SK-N-SH (cell line): ENCODE measurements at regions not wholly inside any gene's neighbourhood (a gene's known extent, or its start where the extent isn't known, plus 50 kb on each side); places are given as distances from the start of the nearest gene placed in this dataset.

Experiments
- CTCF ChIA-PET: fragments of 300-600, 350-600 bp; formaldehyde crosslinking; extraction: SDS; loops from one replicate; lab custom pipeline; 2021; lab: Yijun Ruan, JAX
- POLR2A ChIA-PET: fragments of 350-600 bp; sonication (Branson Sonifier 250); formaldehyde crosslinking; extraction: SDS; loops from one replicate; lab custom pipeline; 2020; ENCODE audit warnings: antibody characterized with exemption, inconsistent platforms; lab: Yijun Ruan, JAX
- DNase-seq: peaks from one replicate; pipeline ENCODE4 v3.0.0; 2012
- H2AFZ ChIP-seq: fragments of 200-600 bp; sonication (generic); 2 replicates; pipeline ENCODE4 v1.8.1; 2016; ENCODE audit warnings: antibody characterized with exemption, mild to moderate bottlenecking, low read depth
- H3F3A ChIP-seq: fragments of 200-600 bp; sonication (generic); replicated peaks from 2 replicates; pipeline ENCODE3; 2016; ENCODE audit warnings: antibody characterized with exemption, mild to moderate bottlenecking; ENCODE audit not compliant: insufficient read depth
- H3K27ac ChIP-seq, 2 experiments: fragments of 200-500 bp in 1 of 2; fragments of 200-600 bp in 1 of 2; sonication (Bioruptor generic) in 1 of 2; sonication (generic), shearing (Covaris generic) in 1 of 2; 2 replicates each; pipeline versions ENCODE4 v1.5.1 to v1.6.1; 2014 to 2016; ENCODE audit warnings: low read depth in 2 of 2, inconsistent platforms in 1 of 2, low read length in 1 of 2, mild to moderate bottlenecking in 1 of 2, mixed read lengths in 1 of 2
- H3K27me3 ChIP-seq: fragments of 200-600 bp; sonication (generic), shearing (Covaris generic); 2 replicates; pipeline ENCODE4 v1.6.1; 2016; ENCODE audit warnings: mixed run types; ENCODE audit not compliant: insufficient read depth
- H3K36me3 ChIP-seq, 2 experiments: fragments of 200-500 bp in 1 of 2; fragments of 200-600 bp in 1 of 2; sonication (Bioruptor generic) in 1 of 2; sonication (generic) in 1 of 2; replicated peaks in 1 of 2; 2 replicates each; pipeline versions ENCODE3 to v1.5.1; 2014 to 2016; ENCODE audit warnings: low read length in 1 of 2, mild to moderate bottlenecking in 1 of 2; ENCODE audit not compliant: insufficient read depth in 2 of 2, control insufficient read depth in 1 of 2
- H3K4me1 ChIP-seq, 2 experiments: fragments of 200-500 bp in 1 of 2; fragments of 200-600 bp in 1 of 2; sonication (Bioruptor generic) in 1 of 2; sonication (generic), shearing (Covaris generic) in 1 of 2; 2 replicates each; pipeline versions ENCODE4 v1.5.1 to v1.6.1; 2014 to 2016; ENCODE audit warnings: low read depth in 1 of 2, low read length in 1 of 2, mixed run types in 1 of 2; ENCODE audit not compliant: insufficient read depth in 2 of 2, control insufficient read depth in 1 of 2
- H3K4me2 ChIP-seq: fragments of 200-600 bp; sonication (generic), shearing (Covaris generic); 2 replicates; pipeline ENCODE4 v1.6.1; 2017; ENCODE audit warnings: mixed run types
- H3K4me3 ChIP-seq, 2 experiments: fragments of 200-500 bp in 1 of 2; fragments of 200-600 bp in 1 of 2; sonication (Bioruptor generic) in 1 of 2; sonication (generic), shearing (Covaris generic) in 1 of 2; 2 replicates each; pipeline versions ENCODE4 v1.5.1 to v1.8.1; 2014 to 2016; ENCODE audit warnings: low read depth in 2 of 2, inconsistent platforms in 1 of 2, low read length in 1 of 2, mild to moderate bottlenecking in 1 of 2, mixed read lengths in 1 of 2, moderate library complexity in 1 of 2
- H3K79me2 ChIP-seq: fragments of 200-600 bp; sonication (generic); 2 replicates; pipeline ENCODE4 v1.8.1; 2017; ENCODE audit warnings: mild to moderate bottlenecking; ENCODE audit not compliant: insufficient read depth
- H3K9ac ChIP-seq: fragments of 200-600 bp; sonication (generic); 2 replicates; pipeline ENCODE4 v1.6.1; 2017; ENCODE audit warnings: mixed run types
- H3K9me2 ChIP-seq: fragments of 200-600 bp; sonication (generic); 2 replicates; pipeline ENCODE4 v1.6.1; 2017; ENCODE audit warnings: mixed run types
- H3K9me3 ChIP-seq: fragments of 200-600 bp; sonication (generic); 2 replicates; pipeline ENCODE4 v1.6.1; 2017; ENCODE audit warnings: mixed run types, mild to moderate bottlenecking, moderate library complexity
- H4K20me1 ChIP-seq: fragments of 200-600 bp; sonication (generic); 2 replicates; pipeline ENCODE4 v1.6.1; 2017; ENCODE audit warnings: mild to moderate bottlenecking, mixed run types; ENCODE audit not compliant: insufficient read depth
- CHD2 ChIP-seq: fragments of 150-350 bp; IDR thresholded peaks from 2 replicates; pipeline ENCODE4 v1.6.1; 2018; ENCODE audit warnings: low read length; ENCODE audit not compliant: partially characterized antibody
- ELF1 ChIP-seq: IDR thresholded peaks from 2 replicates; pipeline ENCODE4 v1.4.0; 2012
- EP300 ChIP-seq, 2 experiments: IDR thresholded peaks; 2 replicates each; pipeline versions ENCODE4 v1.4.0 to v1.6.1; 2012; ENCODE audit warnings: borderline replicate concordance in 1 of 2, low read depth in 1 of 2, low read length in 1 of 2
- EZH2phosphoT487 ChIP-seq: fragments of 200-600 bp; sonication (generic); IDR thresholded peaks from 2 replicates; pipeline ENCODE4 v1.6.1; 2017; ENCODE audit warnings: low read depth, mixed run types, mild to moderate bottlenecking, antibody characterized with exemption, moderate library complexity, borderline replicate concordance
- FOXJ3 ChIP-seq: sonication (generic); formaldehyde crosslinking; IDR thresholded peaks from 2 replicates; pipeline ENCODE4 v1.5.1; 2020; ENCODE audit warnings: mild to moderate bottlenecking, missing genetic modification reagents
- FOXM1 ChIP-seq: IDR thresholded peaks from 2 replicates; pipeline ENCODE4 v1.4.0; 2012; ENCODE audit warnings: low read depth, mild to moderate bottlenecking
- GABPA ChIP-seq: IDR thresholded peaks from 2 replicates; pipeline ENCODE4 v1.4.0; 2012; ENCODE audit warnings: low read depth, mild to moderate bottlenecking
- JUND ChIP-seq: IDR thresholded peaks from 2 replicates; pipeline ENCODE4 v1.4.0; 2012
- MXI1 ChIP-seq: IDR thresholded peaks from 2 replicates; pipeline ENCODE4 v1.6.1; 2012; ENCODE audit warnings: mild to moderate bottlenecking, low read depth, low read length, improper control_type of control experiment
- NFIC ChIP-seq: IDR thresholded peaks from 2 replicates; pipeline ENCODE4 v1.4.0; 2012; ENCODE audit warnings: borderline replicate concordance
- POLR2AphosphoS5 ChIP-seq: IDR thresholded peaks from 2 replicates; pipeline ENCODE4 v1.6.1; 2012; ENCODE audit warnings: low read depth, low read length
- RAD21 ChIP-seq: IDR thresholded peaks from 2 replicates; pipeline ENCODE4 v1.6.1; 2012; ENCODE audit warnings: mild to moderate bottlenecking, low read length
- RCOR1 ChIP-seq: fragments of 150-350 bp; IDR thresholded peaks from 2 replicates; pipeline ENCODE4 v1.6.1; 2017; ENCODE audit warnings: antibody characterized with exemption, low read length
- REST ChIP-seq: IDR thresholded peaks from 2 replicates; pipeline ENCODE4 v1.6.1; 2012; ENCODE audit warnings: mild to moderate bottlenecking, low read depth, low read length, moderate library complexity
- RFX5 ChIP-seq: IDR thresholded peaks from 2 replicates; pipeline ENCODE4 v1.6.1; 2012; ENCODE audit warnings: mild to moderate bottlenecking, improper control_type of control experiment, low read length
- TEAD4 ChIP-seq: IDR thresholded peaks from 2 replicates; pipeline ENCODE4 v1.4.0; 2012; ENCODE audit warnings: mild to moderate bottlenecking, borderline replicate concordance; ENCODE audit not compliant: insufficient read depth
- ZBTB33 ChIP-seq: IDR thresholded peaks from 2 replicates; pipeline ENCODE4 v1.4.0; 2012; ENCODE audit warnings: low read depth, borderline replicate concordance
- WGBS: methylation state at CpG from one replicate; pipeline ENCODE4 v1.1.6; 2017; ENCODE audit warnings: low lambda C conversion rate; 5-methylcytosine and 5-hydroxymethylcytosine counted together
- TF ChIP-seq, protein P1 (sequence below): IDR thresholded peaks from 2 replicates; pipeline ENCODE4 v1.4.0; 2012; ENCODE audit warnings: low read depth
- TF ChIP-seq, protein P2 (sequence below): IDR thresholded peaks from 2 replicates; pipeline ENCODE4 v1.4.0; 2012; ENCODE audit warnings: low read depth, borderline replicate concordance

DNA sequence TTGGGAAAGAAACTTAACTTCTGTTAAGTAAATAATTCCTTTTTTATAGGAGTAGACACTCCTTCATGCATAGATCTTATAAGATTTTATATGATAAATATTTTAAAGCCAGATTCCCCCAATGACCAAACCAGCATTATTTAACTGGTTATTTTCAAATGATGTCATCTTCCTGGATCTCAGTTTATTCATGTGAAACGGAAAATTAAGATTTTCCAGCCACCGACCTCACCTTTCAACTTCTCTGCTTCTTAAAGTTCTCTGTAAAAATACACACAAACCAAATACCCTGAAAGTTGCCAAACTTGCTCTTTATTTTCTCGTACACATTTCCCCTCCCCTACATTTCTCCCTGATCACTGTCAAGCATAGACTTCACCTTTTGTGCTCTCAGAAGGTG is 364.2 kb downstream of the GALC start:
- Histone ChIP-seq H3K4me3 (no peak overlapping the region), H3K79me2 (no peaks in the 10 kb centered on the region), H3K27me3 (no peaks in the 10 kb centered on the region), H4K20me1 (no peaks in the 10 kb centered on the region), H3K9ac (no peak overlapping the region), H3K9me2 (no peaks in the 10 kb centered on the region), H2AFZ (no peak overlapping the region), H3K4me2 (no peak overlapping the region), H3F3A (no peaks in the 10 kb centered on the region), H3K27ac (no peak overlapping the region), H3K4me1 (no peaks in the 10 kb centered on the region), H3K36me3 (no peaks in the 10 kb centered on the region), H3K9me3 (no peaks in the 10 kb centered on the region)
- no peak for DNase-seq
- TF ChIP-seq MXI1 = no peak
- TF ChIP-seq, protein P1, sequence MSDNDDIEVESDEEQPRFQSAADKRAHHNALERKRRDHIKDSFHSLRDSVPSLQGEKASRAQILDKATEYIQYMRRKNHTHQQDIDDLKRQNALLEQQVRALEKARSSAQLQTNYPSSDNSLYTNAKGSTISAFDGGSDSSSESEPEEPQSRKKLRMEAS = no peak
- no peak for TF ChIP-seq CHD2
- TF ChIP-seq RFX5 = no peak
- no peak for TF ChIP-seq ELF1
- TF ChIP-seq REST = no peak
- no peak for TF ChIP-seq NFIC
- 5% methylated on average over 3 of the region's 3 CpGs for whole genome bisulfite sequencing
- ChIA-PET CTCF (interaction anchor here (0.8 to 1.6 kb wide), 2 partner anchors 12 to 13 kb away, joined by 3 to 7 read pairs; no protein-coding TSS in a partner anchor), POLR2A (no interaction called here)

DNA sequence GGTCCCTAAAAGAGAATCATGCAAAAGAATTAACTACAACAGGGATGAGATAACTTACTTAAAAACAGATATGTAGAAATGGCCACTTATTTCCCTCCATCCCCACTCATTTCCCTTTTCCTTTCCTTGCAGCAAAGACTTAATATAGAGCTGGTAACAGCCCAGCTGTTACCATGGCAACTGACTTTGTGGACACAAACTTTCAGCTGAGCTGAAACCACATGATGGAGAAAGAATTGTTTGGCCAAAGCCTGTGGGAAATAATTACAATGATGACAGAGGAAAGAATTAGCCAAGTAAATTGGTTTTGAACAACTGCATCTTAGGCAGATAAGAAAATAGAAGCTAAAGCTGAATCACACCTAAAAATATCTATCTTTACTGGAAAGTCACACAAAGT is 364.9 kb downstream of the GALC start:
- no peaks in the 10 kb centered on the region for H3K27me3 ChIP-seq
- H3K79me2 ChIP-seq = no peaks in the 10 kb centered on the region
- no peaks in the 10 kb centered on the region for H4K20me1 ChIP-seq
- no peaks in the 10 kb centered on the region for H3K9me3 ChIP-seq
- POLR2A ChIA-PET = no interaction called here
- H3K9me2 ChIP-seq = no peaks in the 10 kb centered on the region
- H3K4me3 ChIP-seq = no peak overlapping the region
- no peaks in the 10 kb centered on the region for H3F3A ChIP-seq
- no peak for TF ChIP-seq FOXM1
- TF ChIP-seq CHD2 = no peak
- no peak for TF ChIP-seq EZH2phosphoT487
- TF ChIP-seq TEAD4 = no peak
- no peak for TF ChIP-seq ZBTB33
- TF ChIP-seq POLR2AphosphoS5 = no peak
- no peak for TF ChIP-seq EP300 (IDR thresholded peaks at IDR 0.05; ENCODE audit: borderline replicate concordance in 1 of 2, low read depth in 1 of 2, low read length in 1 of 2)
- TF ChIP-seq MXI1 = no peak
- no peak for TF ChIP-seq RAD21
- no peak for TF ChIP-seq NFIC
- TF ChIP-seq, protein P2, sequence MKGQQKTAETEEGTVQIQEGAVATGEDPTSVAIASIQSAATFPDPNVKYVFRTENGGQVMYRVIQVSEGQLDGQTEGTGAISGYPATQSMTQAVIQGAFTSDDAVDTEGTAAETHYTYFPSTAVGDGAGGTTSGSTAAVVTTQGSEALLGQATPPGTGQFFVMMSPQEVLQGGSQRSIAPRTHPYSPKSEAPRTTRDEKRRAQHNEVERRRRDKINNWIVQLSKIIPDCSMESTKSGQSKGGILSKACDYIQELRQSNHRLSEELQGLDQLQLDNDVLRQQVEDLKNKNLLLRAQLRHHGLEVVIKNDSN = no peak
- no peak for TF ChIP-seq JUND
- no peak for TF ChIP-seq RCOR1
- no peak for TF ChIP-seq GABPA
- TF ChIP-seq REST = no peak
- no peak for TF ChIP-seq FOXJ3 (CRISPR knock-in tag)
- no peak overlapping the region for H2AFZ ChIP-seq
- no peaks in the 10 kb centered on the region for H3K36me3 ChIP-seq
- CTCF ChIA-PET = interaction anchor here (1.6 kb wide), 1 partner anchor 12 kb away, joined by 7 read pairs; no protein-coding TSS in a partner anchor
- no peak for DNase-seq
- H3K4me2 ChIP-seq = no peak overlapping the region
- no peak overlapping the region for H3K27ac ChIP-seq
- H3K4me1 ChIP-seq = no peaks in the 10 kb centered on the region
- no peak overlapping the region for H3K9ac ChIP-seq
